ENCODE measurements at regions not wholly inside any gene's neighbourhood (a gene's known extent, or its start where the extent isn't known, plus 50 kb on each side); places are given as distances from the start of the nearest gene placed in this dataset.

DNA sequence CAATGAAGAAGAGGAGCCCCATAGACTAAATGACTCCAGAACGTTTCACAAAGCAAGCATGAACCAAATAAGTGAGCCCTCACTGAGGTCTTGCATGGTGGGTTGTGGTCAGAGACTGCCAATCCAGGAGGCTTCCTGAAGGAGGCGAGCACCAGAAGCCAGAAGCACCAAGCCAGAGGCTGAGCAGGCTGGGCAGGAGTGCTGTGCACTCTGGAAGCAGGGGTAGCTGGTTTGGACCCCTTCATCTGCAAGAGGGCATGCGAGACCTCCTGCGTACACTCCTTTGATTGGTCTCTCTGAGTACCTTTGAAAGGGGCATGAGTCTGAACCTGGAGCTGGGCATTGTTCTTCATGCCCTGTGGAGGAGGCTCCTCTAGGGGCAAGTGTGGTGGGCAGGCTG, 192.5 kb downstream of the HAUS1 start:
- DNase-seq: no peak

DNA sequence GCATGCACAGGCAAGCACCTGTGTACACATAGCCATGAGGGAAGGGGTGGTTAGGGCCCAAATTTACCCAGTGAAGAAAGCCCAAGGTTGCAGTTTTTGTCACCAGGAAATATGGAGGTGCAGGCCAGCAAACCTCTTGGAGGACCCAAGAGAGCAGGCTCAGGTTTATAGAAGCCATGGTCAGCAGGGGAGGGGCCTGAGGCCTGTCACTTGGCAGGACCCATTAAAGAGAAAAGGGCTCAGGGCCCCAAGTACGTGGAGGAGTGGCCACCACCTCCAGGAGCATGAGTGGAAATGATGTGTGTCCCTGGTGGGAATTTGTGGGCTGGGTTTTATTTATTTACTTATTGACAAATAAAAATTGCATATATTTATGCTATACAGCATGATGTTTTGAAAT, 192.9 kb downstream of the HAUS1 start:
- no peak for DNase-seq

- DNase-seq: no peak
These were observed 193.4 kb downstream of the HAUS1 start for GRCh38 chr18:46297621-46298020.

GRCh38 chr18:46298511-46298910, 194.3 kb downstream of the HAUS1 start:
- no peak for DNase-seq

DNA sequence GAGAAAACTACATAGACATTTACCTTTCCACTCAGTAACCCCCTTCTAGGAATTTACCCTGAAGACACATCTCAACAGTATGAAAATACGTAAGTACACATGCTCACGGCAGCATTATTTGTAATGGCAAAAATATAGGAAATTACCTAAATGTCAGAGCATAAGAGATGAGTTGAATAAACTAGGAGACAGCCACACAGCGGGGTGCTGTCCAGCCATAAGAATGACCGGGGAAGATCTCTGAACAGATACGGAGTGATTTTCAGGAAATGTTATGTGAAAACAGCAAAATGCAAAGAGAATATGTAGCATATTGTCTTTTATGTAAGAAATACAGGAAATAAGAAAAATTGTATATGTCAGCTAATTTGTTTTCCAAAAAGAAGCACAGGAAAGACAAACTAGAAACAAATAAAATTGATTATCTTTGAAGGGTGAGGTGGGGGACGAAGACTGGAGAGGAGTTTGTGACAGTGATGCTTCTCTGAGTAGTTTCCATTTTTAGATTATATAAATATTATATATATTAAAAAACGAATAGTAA, 195.4 kb downstream of the HAUS1 start:
- no peak for DNase-seq

- no peak for DNase-seq
These were observed 196.9 kb downstream of the HAUS1 start for GRCh38 chr18:46301081-46301480.

DNA sequence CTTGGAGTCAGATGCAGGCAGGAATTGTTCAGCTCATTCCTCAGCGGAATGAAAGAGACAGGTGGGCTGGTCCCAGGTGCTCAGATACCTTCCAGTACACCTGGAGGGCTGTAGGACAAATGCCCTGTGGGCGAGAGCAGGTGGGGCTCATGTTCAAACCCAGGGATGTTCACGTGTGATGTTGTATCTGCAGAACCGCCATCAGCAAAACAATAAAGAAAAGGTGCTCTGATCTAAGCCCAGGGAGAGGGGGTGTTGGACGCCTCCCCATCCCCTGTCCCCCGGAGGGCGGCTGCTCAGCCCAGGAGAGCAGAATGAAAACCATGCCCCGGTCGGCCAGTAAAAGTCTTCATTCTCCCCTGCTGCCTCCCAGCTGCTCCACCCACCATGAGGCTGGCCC, 197.4 kb downstream of the HAUS1 start:
- DNase-seq: no peak

- DNase-seq: no peak
These were observed 198.6 kb downstream of the HAUS1 start for GRCh38 chr18:46302528-46303485.

DNA sequence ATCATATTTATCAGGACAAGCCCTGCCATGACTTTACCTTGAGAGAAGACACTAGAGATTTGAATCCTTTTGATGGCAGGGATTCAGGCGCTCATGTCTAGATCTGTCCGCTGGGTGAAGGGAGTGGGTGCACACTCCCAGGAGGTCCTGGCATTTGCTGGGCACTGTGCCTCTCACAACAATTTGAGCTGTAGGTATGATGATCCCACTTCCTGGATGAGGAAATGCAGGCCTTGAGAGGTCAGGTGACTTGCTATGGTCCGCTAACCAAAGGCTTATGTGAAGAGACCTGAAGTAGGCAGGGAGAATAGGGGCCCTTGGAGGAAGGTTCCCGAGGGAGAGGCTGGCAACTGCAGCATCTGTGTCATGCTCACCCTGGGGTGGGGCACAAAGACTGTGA, 206.1 kb downstream of the HAUS1 start:
- no peak for DNase-seq

GRCh38 chr18:46310675-46311345, 206.6 kb downstream of the HAUS1 start:
- DNase-seq: no peak

- no peak for DNase-seq
These were observed 207.3 kb downstream of the HAUS1 start for GRCh38 chr18:46311491-46311890.

DNA sequence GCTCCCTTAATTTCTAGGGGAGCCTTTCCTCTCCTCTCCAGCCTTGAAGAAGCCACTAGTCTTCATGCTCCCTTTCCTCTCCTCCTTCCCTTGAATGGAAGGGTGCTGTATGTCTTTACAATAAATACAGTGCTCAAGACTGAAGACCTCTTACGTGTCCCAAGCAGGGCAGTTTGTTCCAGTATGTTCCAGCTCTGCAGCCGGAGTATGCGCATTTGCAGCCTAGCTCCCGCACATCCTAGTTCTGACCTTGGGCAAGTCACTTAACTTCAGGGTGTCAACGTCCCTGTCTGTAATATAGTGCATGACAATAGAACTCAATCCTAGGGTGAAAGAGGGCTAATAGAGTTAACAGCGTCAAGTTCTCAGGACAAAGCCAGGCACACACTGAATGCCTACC, 208.0 kb downstream of the HAUS1 start:
- no peak for DNase-seq

DNA sequence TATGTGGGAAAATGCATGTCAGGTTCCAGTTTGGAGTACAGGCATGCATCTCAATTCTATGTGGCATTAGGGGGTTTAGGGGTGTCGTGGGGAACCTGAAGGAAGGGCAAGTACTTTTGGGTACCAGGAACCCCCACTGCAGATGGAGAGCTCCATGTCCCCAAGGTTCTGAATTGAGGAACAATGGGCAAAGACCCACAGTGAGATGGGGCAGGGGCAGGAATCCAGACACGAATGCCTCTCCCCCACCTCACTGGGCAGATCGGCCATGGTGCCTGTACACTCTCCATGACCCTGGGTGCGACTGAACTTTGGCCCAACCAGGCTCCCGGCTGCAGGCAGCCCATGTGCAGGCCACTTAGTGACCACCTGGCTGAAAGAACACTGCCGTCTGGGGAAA, 209.3 kb downstream of the HAUS1 start:
- DNase-seq: no peak

- no peak for DNase-seq
These were observed 209.8 kb downstream of the HAUS1 start for GRCh38 chr18:46314011-46314410.

DNA sequence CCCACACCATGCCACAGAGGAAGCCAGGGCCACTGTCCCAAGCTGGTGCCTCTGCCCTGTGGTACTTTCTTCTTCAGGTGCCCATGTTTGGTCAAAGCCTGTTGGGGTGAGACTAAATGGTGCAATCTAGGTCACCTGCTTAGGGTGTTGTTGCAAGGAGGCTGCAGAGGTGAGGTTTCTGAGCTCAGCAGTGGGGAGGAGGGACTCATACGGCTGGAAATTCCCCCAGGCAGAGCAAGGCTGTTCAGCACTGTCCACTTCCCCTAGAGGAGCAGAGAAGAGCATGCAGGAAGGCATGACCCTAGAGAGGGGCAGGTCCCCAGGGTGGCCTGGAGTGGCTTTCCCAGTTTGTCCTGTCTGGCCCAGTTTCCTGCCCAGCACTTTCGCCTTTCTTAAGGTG, 211.0 kb downstream of the HAUS1 start:
- no peak for DNase-seq

- no peak for DNase-seq
These were observed 214.2 kb downstream of the HAUS1 start for GRCh38 chr18:46318356-46318755.

DNA sequence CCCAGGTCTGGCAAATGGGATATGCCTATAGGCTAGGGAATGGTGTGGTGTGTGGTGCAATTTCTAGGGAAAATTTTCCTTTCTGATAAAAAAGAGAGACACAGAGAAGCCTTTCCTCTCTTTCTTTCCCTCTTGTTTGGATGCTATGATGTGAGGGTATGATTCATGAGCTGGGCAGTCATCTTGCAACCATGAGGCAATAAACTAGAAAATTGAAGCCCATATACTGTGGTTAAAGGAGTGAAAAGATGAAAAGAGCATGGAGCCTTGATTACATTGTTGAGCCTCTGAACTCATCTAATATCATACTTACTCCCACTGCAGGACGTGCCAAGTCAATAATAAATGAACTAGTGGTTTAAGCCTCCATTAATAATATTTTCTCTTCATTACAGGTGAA, 215.6 kb downstream of the HAUS1 start:
- DNase-seq: no peak

GRCh38 chr18:46320297-46320696, 216.1 kb downstream of the HAUS1 start:
- no peak for DNase-seq

GRCh38 chr18:46320928-46321711, 216.9 kb downstream of the HAUS1 start:
- DNase-seq: peak; percentile 63

GRCh38 chr18:46321955-46322354, 217.8 kb downstream of the HAUS1 start:
- DNase-seq: no peak

- no peak for DNase-seq
These were observed 218.3 kb downstream of the HAUS1 start for GRCh38 chr18:46322411-46322891.

DNA sequence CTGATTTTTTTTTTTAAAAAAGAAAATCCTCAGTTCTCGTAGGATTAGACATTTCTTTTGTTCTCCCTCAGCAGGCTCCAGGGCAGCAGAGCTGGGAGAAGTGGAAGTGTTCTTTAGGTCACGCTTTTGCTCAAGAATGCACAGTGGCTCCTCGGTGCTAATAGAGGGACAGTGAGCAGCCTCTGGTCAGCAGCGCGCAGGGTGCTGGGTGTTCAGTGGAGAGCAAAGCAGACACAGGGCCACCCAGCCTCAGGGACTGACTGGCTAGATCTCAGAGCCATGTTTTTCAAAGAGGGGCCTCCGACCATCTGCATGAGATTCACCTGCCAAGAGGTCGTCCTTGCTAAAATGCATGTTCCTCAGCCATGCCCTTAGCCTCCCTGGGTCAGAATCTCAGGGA, 218.8 kb downstream of the HAUS1 start:
- DNase-seq: no peak
